H1 (cell line): ENCODE measurements at regions not wholly inside any gene's neighbourhood (a gene's known extent, or its start where the extent isn't known, plus 50 kb on each side); places are given as distances from the start of the nearest gene placed in this dataset.

Experiments
- CHD1 ChIP-seq: IDR thresholded peaks from 2 replicates; pipeline ENCODE4 v1.6.1; 2012; ENCODE audit warnings: low read depth, low read length, improper control_type of control experiment
- JUN ChIP-seq: IDR thresholded peaks from 2 replicates; pipeline ENCODE4 v1.6.1; 2011; ENCODE audit warnings: low read depth, mild to moderate bottlenecking, improper control_type of control experiment, low read length
- KDM1A ChIP-seq: fragments of 200-600, 300-600 bp; sonication (generic); IDR thresholded peaks from 2 replicates; pipeline ENCODE4 v1.7.1; 2016; ENCODE audit warnings: mild to moderate bottlenecking, low read length, borderline replicate concordance
- MAFK ChIP-seq: IDR thresholded peaks from 2 replicates; pipeline ENCODE4 v1.6.1; 2012; ENCODE audit warnings: low read depth, mild to moderate bottlenecking, improper control_type of control experiment, low read length
- SAP30 ChIP-seq: fragments of 300-600 bp; sonication (generic); IDR thresholded peaks from 2 replicates; pipeline ENCODE4 v1.7.1; 2012; ENCODE audit warnings: low read length, moderate library complexity, mild to moderate bottlenecking, inconsistent platforms; ENCODE audit not compliant: insufficient read depth, insufficient replicate concordance
- TEAD4 ChIP-seq: IDR thresholded peaks from 2 replicates; pipeline ENCODE4 v1.6.1; 2012; ENCODE audit warnings: low read depth, low read length, inconsistent platforms, mixed read lengths
- YY1 ChIP-seq: IDR thresholded peaks from 2 replicates; pipeline ENCODE4 v1.6.1; 2011; ENCODE audit warnings: low read depth, mild to moderate bottlenecking, low read length

DNA sequence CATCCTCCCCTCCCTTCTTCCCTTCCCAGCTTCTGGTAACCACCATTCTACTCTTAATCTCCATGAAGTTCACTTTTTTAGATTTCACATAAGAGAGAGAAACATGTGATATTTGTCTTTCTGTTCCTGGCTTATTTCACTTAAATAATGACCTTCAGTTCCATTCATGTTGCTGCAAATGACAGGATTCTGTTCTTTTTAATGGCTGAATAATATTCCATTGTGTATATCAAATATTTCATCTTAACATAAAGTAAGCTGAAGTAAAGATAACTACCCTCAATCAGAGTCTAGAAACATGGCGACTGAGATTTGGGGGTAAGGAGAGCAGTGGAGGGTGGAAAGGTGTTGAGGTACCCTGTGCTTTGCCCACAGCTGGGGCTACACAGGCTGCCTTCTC, 68.9 kb downstream of the RHOU start (continued):
- TF ChIP-seq KDM1A (no peak), JUN (no peak), TEAD4 (no peak), YY1 (no peak), CHD1 (no peak), SAP30 (no peak), MAFK (no peak)
